ENCODE measurements at regions not wholly inside any gene's neighbourhood (a gene's known extent, or its start where the extent isn't known, plus 50 kb on each side); places are given as distances from the start of the nearest gene placed in this dataset.

DNA sequence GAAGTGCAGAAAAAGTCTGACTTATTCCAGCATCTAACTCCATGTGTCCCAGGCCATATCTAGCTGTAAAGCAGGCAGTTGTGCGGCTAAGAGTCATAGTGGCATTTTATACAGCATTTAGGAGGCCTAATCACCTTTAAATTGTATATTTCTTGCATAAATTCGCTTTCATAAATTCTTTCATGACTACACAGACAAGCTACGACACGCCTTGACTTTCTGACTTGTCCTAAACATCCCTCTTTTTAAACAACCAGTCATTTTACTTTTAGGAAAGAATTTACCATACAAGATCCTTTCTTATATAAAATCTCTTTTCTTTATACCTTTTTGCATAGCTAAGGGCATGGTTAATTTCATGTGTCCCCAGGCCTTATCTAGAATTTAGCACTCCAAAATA lies 81.7 kb upstream of the THBS2 start:
- DNase-seq (no peak), FAIRE-seq (no peak), ATAC-seq (no peak)
- WGBS, 2 donors, result 84 to 88% methylated on average over 4 of the region's 4 CpGs
- Histone ChIP-seq H3K9me3 (no peaks in the 10 kb centered on the region), H3K36me3 (no peaks in the 10 kb centered on the region), H3K4me3 (no peak overlapping the region), H3K27ac (no peak overlapping the region), H3K27me3 (peaks cover 0 to 3% (median 0%) of the 10 kb centered on the region in 4 donors), H3K4me1 (no peaks in the 10 kb centered on the region)
- intact Hi-C loops (cut with DNase I), result no loop called here
- TF ChIP-seq, protein P1, sequence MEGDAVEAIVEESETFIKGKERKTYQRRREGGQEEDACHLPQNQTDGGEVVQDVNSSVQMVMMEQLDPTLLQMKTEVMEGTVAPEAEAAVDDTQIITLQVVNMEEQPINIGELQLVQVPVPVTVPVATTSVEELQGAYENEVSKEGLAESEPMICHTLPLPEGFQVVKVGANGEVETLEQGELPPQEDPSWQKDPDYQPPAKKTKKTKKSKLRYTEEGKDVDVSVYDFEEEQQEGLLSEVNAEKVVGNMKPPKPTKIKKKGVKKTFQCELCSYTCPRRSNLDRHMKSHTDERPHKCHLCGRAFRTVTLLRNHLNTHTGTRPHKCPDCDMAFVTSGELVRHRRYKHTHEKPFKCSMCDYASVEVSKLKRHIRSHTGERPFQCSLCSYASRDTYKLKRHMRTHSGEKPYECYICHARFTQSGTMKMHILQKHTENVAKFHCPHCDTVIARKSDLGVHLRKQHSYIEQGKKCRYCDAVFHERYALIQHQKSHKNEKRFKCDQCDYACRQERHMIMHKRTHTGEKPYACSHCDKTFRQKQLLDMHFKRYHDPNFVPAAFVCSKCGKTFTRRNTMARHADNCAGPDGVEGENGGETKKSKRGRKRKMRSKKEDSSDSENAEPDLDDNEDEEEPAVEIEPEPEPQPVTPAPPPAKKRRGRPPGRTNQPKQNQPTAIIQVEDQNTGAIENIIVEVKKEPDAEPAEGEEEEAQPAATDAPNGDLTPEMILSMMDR (IDR thresholded peaks at IDR 0.05), result no peak

DNA sequence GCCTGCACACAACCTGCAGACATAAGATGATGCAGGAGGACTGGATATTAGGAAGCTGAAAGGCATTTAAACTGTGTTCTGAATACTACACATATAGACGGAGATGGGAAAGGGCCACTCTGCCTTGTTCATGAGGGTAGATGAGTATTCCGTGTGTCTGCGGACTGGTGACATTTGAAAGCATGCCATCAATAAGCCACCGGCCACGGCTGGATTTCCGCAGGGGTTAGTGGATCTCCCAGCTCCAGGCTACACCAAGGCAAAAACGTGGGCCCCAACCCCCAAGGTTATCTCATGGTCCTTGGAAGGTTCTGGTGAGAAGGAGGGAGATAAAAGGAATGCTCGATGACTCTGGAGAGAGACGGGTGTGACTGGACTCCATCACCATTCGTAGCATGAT lies 78.6 kb upstream of the THBS2 start:
- WGBS, 2 donors, result 76% methylated on average over 10 of the region's 10 CpGs
- no peak for DNase-seq
- ATAC-seq, result no peak
- intact Hi-C loops (cut with DNase I), result no loop called here
- no peak for FAIRE-seq
- Histone ChIP-seq H3K4me1 (no peaks in the 10 kb centered on the region), H3K27ac (no peak overlapping the region), H3K9me3 (no peaks in the 10 kb centered on the region), H3K36me3 (no peaks in the 10 kb centered on the region), H3K4me3 (no peak overlapping the region), H3K27me3 (peaks cover 0 to 3% (median 0%) of the 10 kb centered on the region in 4 donors)
- TF ChIP-seq, protein P1 (IDR thresholded peaks at IDR 0.05), result no peak

DNA sequence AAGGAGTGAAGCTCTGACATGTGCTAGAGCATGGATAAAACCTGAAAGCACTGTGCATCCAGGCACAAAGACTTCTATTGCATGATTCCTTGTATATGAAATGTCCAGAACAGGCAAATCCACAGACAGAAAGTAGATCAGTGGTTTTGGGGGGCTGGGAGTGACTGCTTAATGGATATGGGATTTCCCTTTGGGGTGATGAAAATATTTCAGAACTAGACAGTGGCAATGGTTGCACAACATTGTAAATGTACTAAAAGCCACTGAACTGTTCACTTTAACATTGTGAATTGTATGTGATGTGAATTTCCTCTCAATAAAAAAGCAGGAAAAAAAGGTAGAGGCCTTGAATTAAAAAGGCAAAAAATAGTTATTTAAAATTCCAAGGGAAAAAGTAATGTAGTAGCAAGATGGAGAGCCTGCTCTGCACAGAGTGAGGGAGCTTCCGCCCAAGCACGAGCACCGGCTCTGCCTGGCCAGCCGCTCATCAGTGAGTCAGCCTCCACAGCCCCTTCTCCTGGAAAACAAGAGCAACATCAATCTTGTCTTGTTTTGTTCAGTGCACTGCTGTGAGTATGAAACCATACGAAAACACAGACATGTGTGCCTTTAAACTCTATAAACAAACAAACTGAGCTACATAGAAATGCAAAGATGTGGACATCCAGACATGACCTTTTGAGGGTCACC lies 74.6 kb upstream of the THBS2 start:
- TF ChIP-seq, protein P1 (IDR thresholded peaks at IDR 0.05), result no peak
- H3K4me1 ChIP-seq, result no peaks in the 10 kb centered on the region
- DNase-seq (no peak), ATAC-seq (peak in 1 of 4 donors; percentile 55), FAIRE-seq (no peak)
- no peaks in the 10 kb centered on the region for H3K9me3 ChIP-seq
- peaks cover 0 to 3% (median 0%) of the 10 kb centered on the region in 4 donors for H3K27me3 ChIP-seq
- H3K27ac ChIP-seq, result no peak overlapping the region
- no peaks in the 10 kb centered on the region for H3K36me3 ChIP-seq
- no peak overlapping the region for H3K4me3 ChIP-seq
- WGBS, 2 donors, result 68 to 81% methylated on average over 5 of the region's 5 CpGs
- intact Hi-C loops (cut with DNase I), result no loop called here

DNA sequence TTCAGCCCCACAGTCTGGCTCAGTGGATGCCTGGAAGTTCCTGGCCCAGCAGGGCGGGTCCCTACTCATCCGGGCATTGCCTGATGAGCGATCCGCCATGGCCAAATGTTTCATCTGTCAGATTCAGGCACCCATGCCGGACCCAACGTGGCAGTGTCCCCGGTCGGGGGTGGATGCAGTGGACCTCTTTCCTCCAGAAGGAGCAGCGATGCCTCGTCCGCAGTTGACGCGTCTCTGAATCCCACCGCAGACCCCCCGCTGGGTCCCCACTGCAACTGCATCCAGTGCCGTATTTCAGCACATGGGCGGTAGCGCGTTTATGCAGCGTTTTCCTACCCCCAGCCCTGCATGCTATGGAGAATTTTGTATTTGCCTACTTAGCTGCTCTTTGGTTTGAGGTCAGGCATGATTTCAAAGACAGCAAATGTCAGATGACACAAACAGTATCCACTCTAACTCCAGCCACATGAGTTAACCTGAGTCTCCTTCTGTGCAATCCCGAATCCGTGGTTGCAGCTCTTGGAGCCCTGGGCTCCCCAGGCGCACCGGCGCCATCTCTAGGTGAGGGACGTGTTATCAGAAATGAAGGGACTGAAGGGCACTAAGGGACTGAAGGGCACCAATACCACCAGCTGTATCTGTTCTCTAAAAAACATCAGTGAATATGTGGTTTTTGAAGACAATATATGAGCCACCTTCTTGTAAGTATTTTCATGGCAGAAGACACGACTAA lies 72.6 kb upstream of the THBS2 start:
- peak in 1 of 4 donors; percentile 25 for ATAC-seq

More for the DNA sequence above, 72.6 kb upstream of the THBS2 start:
- TF ChIP-seq, protein P1 (IDR thresholded peaks at IDR 0.05), result no peak
- WGBS, 2 donors, result 78 to 79% methylated on average over 27 of the region's 27 CpGs
- Histone ChIP-seq H3K27me3 (peaks cover 0 to 3% (median 0%) of the 10 kb centered on the region in 4 donors), H3K27ac (no peak overlapping the region), H3K9me3 (no peaks in the 10 kb centered on the region), H3K4me3 (no peak overlapping the region), H3K36me3 (no peaks in the 10 kb centered on the region), H3K4me1 (no peaks in the 10 kb centered on the region)
- FAIRE-seq (no peak), DNase-seq (no peak)
- intact Hi-C loops (cut with DNase I), result no loop called here
